Ishikawa (cell line): ENCODE measurements at regions not wholly inside any gene's neighbourhood (a gene's known extent, or its start where the extent isn't known, plus 50 kb on each side); places are given as distances from the start of the nearest gene placed in this dataset.

Experiments
- CEBPB ChIP-seq: IDR thresholded peaks from 2 replicates; pipeline ENCODE4 v1.6.1; 2012
- CREB1 ChIP-seq: IDR thresholded peaks from 2 replicates; pipeline ENCODE4 v1.6.1; 2012; ENCODE audit warnings: low read depth
- EGR1 ChIP-seq: IDR thresholded peaks from 2 replicates; pipeline ENCODE4 v1.6.1; 2012
- EP300 ChIP-seq: IDR thresholded peaks from 2 replicates; pipeline ENCODE4 v1.6.1; 2012; ENCODE audit warnings: borderline replicate concordance
- NFIC ChIP-seq: IDR thresholded peaks from 2 replicates; pipeline ENCODE4 v1.6.1; 2012
- RAD21 ChIP-seq: IDR thresholded peaks from 2 replicates; pipeline ENCODE4 v1.6.1; 2012; ENCODE audit warnings: low read depth
- TAF1 ChIP-seq: IDR thresholded peaks from 2 replicates; pipeline ENCODE4 v1.6.1; 2012; ENCODE audit warnings: low read depth, mild to moderate bottlenecking
- TCF12 ChIP-seq: IDR thresholded peaks from 2 replicates; pipeline ENCODE4 v1.6.1; 2012; ENCODE audit warnings: low read depth
- YY1 ChIP-seq: IDR thresholded peaks from 2 replicates; pipeline ENCODE4 v1.6.1; 2012; ENCODE audit warnings: low read depth
- ZBTB7A ChIP-seq: IDR thresholded peaks from 2 replicates; pipeline ENCODE4 v1.6.1; 2012; ENCODE audit warnings: low read depth

GRCh38 chr4:84237008-84237407, 262.1 kb downstream of the NKX6-1 start:
- TF ChIP-seq TCF12 (no peak), TAF1 (no peak), YY1 (no peak), RAD21 (no peak), CREB1 (no peak), ZBTB7A (no peak), CEBPB (no peak), EP300 (no peak), NFIC (no peak), EGR1 (no peak)
